ENCODE measurements at regions not wholly inside any gene's neighbourhood (a gene's known extent, or its start where the extent isn't known, plus 50 kb on each side); places are given as distances from the start of the nearest gene placed in this dataset.
A peak's percentile ranks its signal among the peaks of the same experiment; 100 is the strongest.
"Not testable (repeated sequence)": the region's sequence is repeated elsewhere in the genome, so short reads cannot be mapped to it uniquely, and the experiment has no call there.

GRCh38 chr15:58342508-58342907 is 89.3 kb upstream of the LIPC start:
- intact Hi-C loops (cut with DNase I), result no loop called here
- DNase-seq (ENCODE audit: missing footprints) (no peak), ATAC-seq (no peak)

GRCh38 chr15:58344213-58345070 is 87.3 kb upstream of the LIPC start:
- DNase-seq (ENCODE audit: missing footprints) (no peak), ATAC-seq (no peak)
- intact Hi-C loops (cut with DNase I), result no loop called here

- no peak for ATAC-seq
- intact Hi-C loops (cut with DNase I), result no loop called here
- DNase-seq (ENCODE audit: missing footprints), result no peak
These were observed 85.4 kb upstream of the LIPC start for GRCh38 chr15:58346361-58346760.

GRCh38 chr15:58348095-58348812 is 83.5 kb upstream of the LIPC start:
- intact Hi-C loops (cut with DNase I), result no loop called here
- no peak for ATAC-seq
- DNase-seq (ENCODE audit: missing footprints), result no peak

- DNase-seq (ENCODE audit: missing footprints) (no peak), ATAC-seq (no peak)
- intact Hi-C loops (cut with DNase I), result no loop called here
These were observed 79.5 kb upstream of the LIPC start for GRCh38 chr15:58352026-58352929.

GRCh38 chr15:58355382-58355971 is 76.3 kb upstream of the LIPC start:
- DNase-seq (ENCODE audit: missing footprints), result no peak
- intact Hi-C loops (cut with DNase I), result no loop called here
- ATAC-seq, result no peak

GRCh38 chr15:58355973-58356372 is 75.8 kb upstream of the LIPC start:
- no peak for DNase-seq (ENCODE audit: missing footprints)
- intact Hi-C loops (cut with DNase I), result no loop called here
- no peak for ATAC-seq

GRCh38 chr15:58357529-58358476 is 74.0 kb upstream of the LIPC start:
- intact Hi-C loops (cut with DNase I), result no loop called here
- DNase-seq (ENCODE audit: missing footprints) (no peak), ATAC-seq (no peak)

GRCh38 chr15:58360421-58361090 is 71.2 kb upstream of the LIPC start:
- intact Hi-C loops (cut with DNase I), result no loop called here
- DNase-seq (ENCODE audit: missing footprints) (no peak), ATAC-seq (no peak)

GRCh38 chr15:58361273-58361759 is 70.5 kb upstream of the LIPC start:
- DNase-seq (ENCODE audit: missing footprints), result no peak
- intact Hi-C loops (cut with DNase I), result no loop called here
- ATAC-seq, result peak; percentile 71

GRCh38 chr15:58362262-58362922 is 69.4 kb upstream of the LIPC start:
- intact Hi-C loops (cut with DNase I), result no loop called here
- DNase-seq (ENCODE audit: missing footprints) (no peak), ATAC-seq (no peak)

GRCh38 chr15:58363118-58363517 is 68.7 kb upstream of the LIPC start:
- DNase-seq (ENCODE audit: missing footprints); intact Hi-C loops (cut with DNase I); ATAC-seq: not testable (repeated sequence)

- intact Hi-C loops (cut with DNase I); DNase-seq (ENCODE audit: missing footprints); ATAC-seq: not testable (repeated sequence)
These were observed 68.1 kb upstream of the LIPC start for GRCh38 chr15:58363673-58364072.

- intact Hi-C loops (cut with DNase I); ATAC-seq; DNase-seq (ENCODE audit: missing footprints): not testable (repeated sequence)
These were observed 66.7 kb upstream of the LIPC start for GRCh38 chr15:58365098-58365497.

GRCh38 chr15:58369261-58369701 is 62.5 kb upstream of the LIPC start:
- ATAC-seq, result no peak
- intact Hi-C loops (cut with DNase I), result no loop called here
- no peak for DNase-seq (ENCODE audit: missing footprints)

GRCh38 chr15:58369956-58370355 is 61.8 kb upstream of the LIPC start:
- intact Hi-C loops (cut with DNase I), result no loop called here
- no peak for DNase-seq (ENCODE audit: missing footprints)
- no peak for ATAC-seq

GRCh38 chr15:58374147-58374546 is 57.6 kb upstream of the LIPC start:
- intact Hi-C loops (cut with DNase I), result no loop called here
- no peak for DNase-seq (ENCODE audit: missing footprints)
- ATAC-seq, result no peak

Data from Right ventricle myocardium inferior (tissue), 1 donor.